NB4 (cell line): ENCODE measurements at regions not wholly inside any gene's neighbourhood (a gene's known extent, or its start where the extent isn't known, plus 50 kb on each side); places are given as distances from the start of the nearest gene placed in this dataset.

Experiments used
- MYC ChIP-seq: IDR thresholded peaks from 2 replicates; pipeline ENCODE4 v1.6.1; 2011; ENCODE audit warnings: low read depth, low read length
- POLR2A ChIP-seq: IDR thresholded peaks from 2 replicates; pipeline ENCODE4 v1.6.1; 2011; ENCODE audit warnings: mild to moderate bottlenecking; ENCODE audit not compliant: insufficient read length; ENCODE audit errors: extremely low read depth
- TF ChIP-seq, protein P1 (sequence below): IDR thresholded peaks from one replicate; pipeline ENCODE4 v1.5.1; 2012; ENCODE audit warnings: low read depth, low read length
- TF ChIP-seq, protein P2 (sequence below): IDR thresholded peaks from 2 replicates; pipeline ENCODE4 v1.6.1; 2011; ENCODE audit warnings: low read depth, low read length

DNA sequence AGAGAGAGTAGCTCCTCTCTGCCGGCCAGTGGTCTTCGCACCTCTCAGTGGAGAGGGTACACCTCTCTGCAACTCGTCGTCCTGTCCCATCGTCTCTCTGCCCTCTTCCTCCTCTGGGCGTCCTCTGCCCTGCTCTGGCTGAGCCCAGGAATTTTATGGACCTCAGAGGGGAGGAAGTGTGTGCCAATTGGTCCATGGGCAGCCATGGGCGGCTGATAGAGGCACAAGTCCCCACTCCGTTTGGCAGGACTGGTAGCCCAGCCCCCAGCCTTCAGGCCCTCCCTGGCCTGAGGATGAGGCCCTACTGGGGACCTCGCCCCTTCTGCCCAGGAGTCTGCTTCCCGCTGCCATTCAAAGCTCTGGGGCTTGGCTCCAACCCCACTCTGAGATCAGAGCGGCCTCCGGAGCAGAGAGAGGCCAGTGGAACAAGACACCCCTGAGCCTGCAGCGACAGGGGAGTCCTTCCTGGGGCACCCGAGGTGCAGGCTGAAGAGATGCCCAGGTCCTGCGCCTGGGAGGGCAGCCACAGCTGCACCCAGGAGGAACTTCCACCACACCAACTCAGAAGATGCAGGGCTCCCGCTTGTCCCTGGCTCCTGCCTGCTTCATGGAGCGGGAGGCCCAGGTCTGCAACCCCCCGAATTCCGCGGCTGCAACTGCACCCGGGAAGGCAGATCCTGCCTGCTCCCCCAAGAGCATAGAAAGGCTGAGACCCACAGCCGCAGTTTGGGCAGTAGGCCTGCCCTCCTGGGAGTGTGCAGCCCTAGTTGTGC lies 659.9 kb downstream of the KCNT2 start:
- TF ChIP-seq, protein P1, sequence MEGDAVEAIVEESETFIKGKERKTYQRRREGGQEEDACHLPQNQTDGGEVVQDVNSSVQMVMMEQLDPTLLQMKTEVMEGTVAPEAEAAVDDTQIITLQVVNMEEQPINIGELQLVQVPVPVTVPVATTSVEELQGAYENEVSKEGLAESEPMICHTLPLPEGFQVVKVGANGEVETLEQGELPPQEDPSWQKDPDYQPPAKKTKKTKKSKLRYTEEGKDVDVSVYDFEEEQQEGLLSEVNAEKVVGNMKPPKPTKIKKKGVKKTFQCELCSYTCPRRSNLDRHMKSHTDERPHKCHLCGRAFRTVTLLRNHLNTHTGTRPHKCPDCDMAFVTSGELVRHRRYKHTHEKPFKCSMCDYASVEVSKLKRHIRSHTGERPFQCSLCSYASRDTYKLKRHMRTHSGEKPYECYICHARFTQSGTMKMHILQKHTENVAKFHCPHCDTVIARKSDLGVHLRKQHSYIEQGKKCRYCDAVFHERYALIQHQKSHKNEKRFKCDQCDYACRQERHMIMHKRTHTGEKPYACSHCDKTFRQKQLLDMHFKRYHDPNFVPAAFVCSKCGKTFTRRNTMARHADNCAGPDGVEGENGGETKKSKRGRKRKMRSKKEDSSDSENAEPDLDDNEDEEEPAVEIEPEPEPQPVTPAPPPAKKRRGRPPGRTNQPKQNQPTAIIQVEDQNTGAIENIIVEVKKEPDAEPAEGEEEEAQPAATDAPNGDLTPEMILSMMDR: no peak
- TF ChIP-seq POLR2A: no peak
- TF ChIP-seq, protein P2, sequence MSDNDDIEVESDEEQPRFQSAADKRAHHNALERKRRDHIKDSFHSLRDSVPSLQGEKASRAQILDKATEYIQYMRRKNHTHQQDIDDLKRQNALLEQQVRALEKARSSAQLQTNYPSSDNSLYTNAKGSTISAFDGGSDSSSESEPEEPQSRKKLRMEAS: no peak
- TF ChIP-seq MYC: no peak
